ENCODE measurements at regions not wholly inside any gene's neighbourhood (a gene's known extent, or its start where the extent isn't known, plus 50 kb on each side); places are given as distances from the start of the nearest gene placed in this dataset.

- ChIA-PET POLR2A (interaction anchor here (1.5 kb wide), 1 partner anchor 24 kb away, joined by 3 read pairs; no protein-coding TSS in a partner anchor), RAD21 (ENCODE audit: low non-redundant PET in 1 of 2, low total read pairs in 2 of 2, uncharacterized antibody in 2 of 2, unreplicated experiment in 2 of 2) (no interaction called here), CTCF (no interaction called here)
- H3K4me1 ChIP-seq (ENCODE audit: control insufficient read depth in 1 of 2, insufficient read depth in 2 of 2, low read length in 2 of 2) = no peaks in the 10 kb centered on the region; a peak in 1 of 4 replicates
- DNase-seq (ENCODE audit: low read depth, low spot score) (no peak), ATAC-seq (no peak)
- H3K27me3 ChIP-seq (ENCODE audit: insufficient read depth, low read length) = no peaks in the 10 kb centered on the region
- H3K9me3 ChIP-seq (ENCODE audit: control insufficient read depth in 1 of 2, insufficient read depth in 1 of 2, low read depth in 1 of 2, low read length in 2 of 2) = peaks cover 0 to 6% of the 10 kb centered on the region in 2 experiments; a peak in 1 of 4 replicates
- no peak overlapping the region for H3K4me2 ChIP-seq (ENCODE audit: low read length)
- TF ChIP-seq EGR1 (IDR thresholded peaks at IDR 0.05; ENCODE audit: low read depth) (no peak), SRF (IDR thresholded peaks at IDR 0.05; ENCODE audit: low read depth) (no peak), ELF1 (IDR thresholded peaks at IDR 0.05; ENCODE audit: borderline replicate concordance, low read depth) (no peak), TCF7L2 (IDR thresholded peaks at IDR 0.05; ENCODE audit: borderline replicate concordance, extremely low read depth, insufficient read depth, insufficient read length) (no peak), CBX3 (IDR thresholded peaks at IDR 0.05; ENCODE audit: low read depth) (no peak), ATF3 (IDR thresholded peaks at IDR 0.05) (no peak), SP1 (IDR thresholded peaks at IDR 0.05; ENCODE audit: low read depth) (no peak), CEBPB (IDR thresholded peaks at IDR 0.05; ENCODE audit: low read depth) (no peak), JUND (IDR thresholded peaks at IDR 0.05) (no peak), ZNF274 (IDR thresholded peaks at IDR 0.05; ENCODE audit: low read depth, low read length) (no peak), EZH2phosphoT487 (IDR thresholded peaks at IDR 0.05; ENCODE audit: borderline replicate concordance) (no peak), POLR2AphosphoS5 (IDR thresholded peaks at IDR 0.05; ENCODE audit: low read depth, low read length) (no peak), YY1 (IDR thresholded peaks at IDR 0.05; ENCODE audit: extremely low read depth, insufficient replicate concordance, low read depth, low read length) (no peak)
- TF ChIP-seq, protein P1, sequence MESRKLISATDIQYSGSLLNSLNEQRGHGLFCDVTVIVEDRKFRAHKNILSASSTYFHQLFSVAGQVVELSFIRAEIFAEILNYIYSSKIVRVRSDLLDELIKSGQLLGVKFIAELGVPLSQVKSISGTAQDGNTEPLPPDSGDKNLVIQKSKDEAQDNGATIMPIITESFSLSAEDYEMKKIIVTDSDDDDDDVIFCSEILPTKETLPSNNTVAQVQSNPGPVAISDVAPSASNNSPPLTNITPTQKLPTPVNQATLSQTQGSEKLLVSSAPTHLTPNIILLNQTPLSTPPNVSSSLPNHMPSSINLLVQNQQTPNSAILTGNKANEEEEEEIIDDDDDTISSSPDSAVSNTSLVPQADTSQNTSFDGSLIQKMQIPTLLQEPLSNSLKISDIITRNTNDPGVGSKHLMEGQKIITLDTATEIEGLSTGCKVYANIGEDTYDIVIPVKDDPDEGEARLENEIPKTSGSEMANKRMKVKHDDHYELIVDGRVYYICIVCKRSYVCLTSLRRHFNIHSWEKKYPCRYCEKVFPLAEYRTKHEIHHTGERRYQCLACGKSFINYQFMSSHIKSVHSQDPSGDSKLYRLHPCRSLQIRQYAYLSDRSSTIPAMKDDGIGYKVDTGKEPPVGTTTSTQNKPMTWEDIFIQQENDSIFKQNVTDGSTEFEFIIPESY (IDR thresholded peaks at IDR 0.05; ENCODE audit: extremely low read depth, insufficient replicate concordance, low read length) = no peak
- TF ChIP-seq, protein P2, sequence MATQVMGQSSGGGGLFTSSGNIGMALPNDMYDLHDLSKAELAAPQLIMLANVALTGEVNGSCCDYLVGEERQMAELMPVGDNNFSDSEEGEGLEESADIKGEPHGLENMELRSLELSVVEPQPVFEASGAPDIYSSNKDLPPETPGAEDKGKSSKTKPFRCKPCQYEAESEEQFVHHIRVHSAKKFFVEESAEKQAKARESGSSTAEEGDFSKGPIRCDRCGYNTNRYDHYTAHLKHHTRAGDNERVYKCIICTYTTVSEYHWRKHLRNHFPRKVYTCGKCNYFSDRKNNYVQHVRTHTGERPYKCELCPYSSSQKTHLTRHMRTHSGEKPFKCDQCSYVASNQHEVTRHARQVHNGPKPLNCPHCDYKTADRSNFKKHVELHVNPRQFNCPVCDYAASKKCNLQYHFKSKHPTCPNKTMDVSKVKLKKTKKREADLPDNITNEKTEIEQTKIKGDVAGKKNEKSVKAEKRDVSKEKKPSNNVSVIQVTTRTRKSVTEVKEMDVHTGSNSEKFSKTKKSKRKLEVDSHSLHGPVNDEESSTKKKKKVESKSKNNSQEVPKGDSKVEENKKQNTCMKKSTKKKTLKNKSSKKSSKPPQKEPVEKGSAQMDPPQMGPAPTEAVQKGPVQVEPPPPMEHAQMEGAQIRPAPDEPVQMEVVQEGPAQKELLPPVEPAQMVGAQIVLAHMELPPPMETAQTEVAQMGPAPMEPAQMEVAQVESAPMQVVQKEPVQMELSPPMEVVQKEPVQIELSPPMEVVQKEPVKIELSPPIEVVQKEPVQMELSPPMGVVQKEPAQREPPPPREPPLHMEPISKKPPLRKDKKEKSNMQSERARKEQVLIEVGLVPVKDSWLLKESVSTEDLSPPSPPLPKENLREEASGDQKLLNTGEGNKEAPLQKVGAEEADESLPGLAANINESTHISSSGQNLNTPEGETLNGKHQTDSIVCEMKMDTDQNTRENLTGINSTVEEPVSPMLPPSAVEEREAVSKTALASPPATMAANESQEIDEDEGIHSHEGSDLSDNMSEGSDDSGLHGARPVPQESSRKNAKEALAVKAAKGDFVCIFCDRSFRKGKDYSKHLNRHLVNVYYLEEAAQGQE (IDR thresholded peaks at IDR 0.05; ENCODE audit: low read depth) = no peak
- TF ChIP-seq, protein P3, sequence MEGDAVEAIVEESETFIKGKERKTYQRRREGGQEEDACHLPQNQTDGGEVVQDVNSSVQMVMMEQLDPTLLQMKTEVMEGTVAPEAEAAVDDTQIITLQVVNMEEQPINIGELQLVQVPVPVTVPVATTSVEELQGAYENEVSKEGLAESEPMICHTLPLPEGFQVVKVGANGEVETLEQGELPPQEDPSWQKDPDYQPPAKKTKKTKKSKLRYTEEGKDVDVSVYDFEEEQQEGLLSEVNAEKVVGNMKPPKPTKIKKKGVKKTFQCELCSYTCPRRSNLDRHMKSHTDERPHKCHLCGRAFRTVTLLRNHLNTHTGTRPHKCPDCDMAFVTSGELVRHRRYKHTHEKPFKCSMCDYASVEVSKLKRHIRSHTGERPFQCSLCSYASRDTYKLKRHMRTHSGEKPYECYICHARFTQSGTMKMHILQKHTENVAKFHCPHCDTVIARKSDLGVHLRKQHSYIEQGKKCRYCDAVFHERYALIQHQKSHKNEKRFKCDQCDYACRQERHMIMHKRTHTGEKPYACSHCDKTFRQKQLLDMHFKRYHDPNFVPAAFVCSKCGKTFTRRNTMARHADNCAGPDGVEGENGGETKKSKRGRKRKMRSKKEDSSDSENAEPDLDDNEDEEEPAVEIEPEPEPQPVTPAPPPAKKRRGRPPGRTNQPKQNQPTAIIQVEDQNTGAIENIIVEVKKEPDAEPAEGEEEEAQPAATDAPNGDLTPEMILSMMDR (IDR thresholded peaks at IDR 0.05 in 2 of 3, conservative IDR thresholded peaks at IDR 0.05 in 1 of 3; ENCODE audit: borderline replicate concordance in 1 of 3, insufficient read depth in 1 of 3, low read depth in 2 of 3, low read length in 2 of 3) = no peak
- TF ChIP-seq, protein P4, sequence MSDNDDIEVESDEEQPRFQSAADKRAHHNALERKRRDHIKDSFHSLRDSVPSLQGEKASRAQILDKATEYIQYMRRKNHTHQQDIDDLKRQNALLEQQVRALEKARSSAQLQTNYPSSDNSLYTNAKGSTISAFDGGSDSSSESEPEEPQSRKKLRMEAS (IDR thresholded peaks at IDR 0.05) = no peak
- no peak overlapping the region for H3K27ac ChIP-seq (ENCODE audit: low read depth, low read length)
- no peaks in the 10 kb centered on the region for H3K79me2 ChIP-seq (ENCODE audit: insufficient read depth, low read length)
- H3K9ac ChIP-seq (ENCODE audit: low read length) = no peak overlapping the region
- no TSS peak for BruUV-seq (replicated peaks)
- no peaks in the 10 kb centered on the region for H3K9me2 ChIP-seq (ENCODE audit: insufficient read depth)
- H2AFZ ChIP-seq (ENCODE audit: low read depth, low read length, poor library complexity, severe bottlenecking) = no peak overlapping the region
- H3K4me3 ChIP-seq (replicated peaks in 1 of 2; ENCODE audit: low read depth in 1 of 2, low read length in 2 of 2) = no peak overlapping the region
- no peaks in the 10 kb centered on the region for H4K20me1 ChIP-seq (ENCODE audit: insufficient read depth)
- H3K36me3 ChIP-seq (ENCODE audit: control insufficient read depth in 1 of 2, insufficient read depth in 2 of 2, low read length in 2 of 2) = no peaks in the 10 kb centered on the region
- intact Hi-C loops (cut with micrococcal nuclease) = no loop called here
These were observed 233.7 kb downstream of the TFCP2L1 start for GRCh38 chr2:121051311-121051710.
